GM23338 (cell line): ENCODE measurements at regions not wholly inside any gene's neighbourhood (a gene's known extent, or its start where the extent isn't known, plus 50 kb on each side); places are given as distances from the start of the nearest gene placed in this dataset.

Experiments
- ATAC-seq: fragments of 200-7000 bp; cut with Tn5 transposase; 3 replicates; pipeline ENCODE4 v1.9.1; 2020
- DNase-seq: peaks from one replicate; pipeline ENCODE4 v3.0.0-alpha.2; 2015; ENCODE audit warnings: low spot score
- H2AFZ ChIP-seq: fragments of 200-600 bp; sonication (generic); 2 replicates; pipeline ENCODE4 v1.8.0; 2016; ENCODE audit warnings: antibody characterized with exemption, mild to moderate bottlenecking, moderate library complexity
- H3F3A ChIP-seq: fragments of 200-600 bp; sonication (generic); replicated peaks from 2 replicates; pipeline ENCODE4 v1.8.0; 2017; ENCODE audit warnings: antibody characterized with exemption, mixed run types, low read depth
- H3K27ac ChIP-seq: fragments of 200-600 bp; sonication (generic); 2 replicates; pipeline ENCODE4 v1.6.1; 2016; ENCODE audit warnings: low read depth
- H3K27me3 ChIP-seq: fragments of 200-600 bp; sonication (generic); 2 replicates; pipeline ENCODE4 v1.8.0; 2016; ENCODE audit warnings: mild to moderate bottlenecking, mixed run types, moderate library complexity; ENCODE audit not compliant: insufficient read depth
- H3K36me3 ChIP-seq: fragments of 200-600 bp; sonication (generic); 2 replicates; pipeline ENCODE4 v1.8.0; 2016; ENCODE audit warnings: mild to moderate bottlenecking; ENCODE audit not compliant: insufficient read depth
- H3K4me1 ChIP-seq: fragments of 200-600 bp; sonication (generic); 2 replicates; pipeline ENCODE4 v1.8.0; 2016; ENCODE audit warnings: mild to moderate bottlenecking, moderate library complexity; ENCODE audit not compliant: insufficient read depth
- H3K4me2 ChIP-seq: fragments of 200-600 bp; sonication (generic); 2 replicates; pipeline ENCODE4 v1.7.1; 2017; ENCODE audit warnings: mixed run types
- H3K4me3 ChIP-seq: fragments of 200-600 bp; sonication (generic); 2 replicates; pipeline ENCODE4 v1.6.1; 2016; ENCODE audit warnings: mixed run types
- H3K79me2 ChIP-seq: fragments of 200-600 bp; sonication (generic); replicated peaks from 2 replicates; pipeline ENCODE4 v1.8.0; 2017; ENCODE audit warnings: mild to moderate bottlenecking; ENCODE audit not compliant: insufficient read depth
- H3K9me2 ChIP-seq: fragments of 200-600 bp; sonication (generic); 2 replicates; pipeline ENCODE4 v1.8.0; 2017; ENCODE audit not compliant: insufficient read depth
- H4K20me1 ChIP-seq: fragments of 200-600 bp; sonication (generic); replicated peaks from 2 replicates; pipeline ENCODE4 v1.8.0; 2017; ENCODE audit warnings: mild to moderate bottlenecking; ENCODE audit not compliant: insufficient read depth
- H3K27ac Mint-ChIP-seq: 2 replicates; pipeline ENCODE4 v1.8.0; 2020; ENCODE audit warnings: inconsistent platforms, mild to moderate bottlenecking, moderate library complexity, mixed read lengths
- H3K27me3 Mint-ChIP-seq: 3 replicates; pipeline ENCODE4 v1.8.0; 2022; ENCODE audit warnings: low read depth, mild to moderate bottlenecking, moderate library complexity, mixed read lengths, inconsistent platforms; ENCODE audit not compliant: insufficient read depth, poor library complexity
- H3K36me3 Mint-ChIP-seq: 3 replicates; pipeline ENCODE4 v1.8.0; 2021; ENCODE audit warnings: low read depth, mild to moderate bottlenecking, inconsistent platforms, moderate library complexity, mixed read lengths
- H3K4me1 Mint-ChIP-seq: 3 replicates; pipeline ENCODE4 v1.8.0; 2020; ENCODE audit warnings: mild to moderate bottlenecking, inconsistent platforms, mixed read lengths
- H3K4me3 Mint-ChIP-seq: 3 replicates; pipeline ENCODE4 v1.8.0; 2021; ENCODE audit warnings: moderate library complexity, mild to moderate bottlenecking, inconsistent platforms, mixed read lengths
- H3K9me3 Mint-ChIP-seq: 3 replicates; pipeline ENCODE4 v1.8.0; 2020; ENCODE audit warnings: moderate library complexity, mild to moderate bottlenecking, inconsistent platforms, mixed read lengths
- CREB1 ChIP-seq: fragments of 250-450 bp; sonication (Bioruptor Pico); IDR thresholded peaks from 2 replicates; pipeline ENCODE4 v1.5.0; 2020; ENCODE audit warnings: low read depth, mild to moderate bottlenecking, moderate library complexity
- EZH2 ChIP-seq: fragments of 200-600 bp; sonication (generic); IDR thresholded peaks from one replicate; pipeline ENCODE4 v1.8.0; 2017; ENCODE audit warnings: antibody characterized with exemption, mild to moderate bottlenecking, low read depth; ENCODE audit not compliant: unreplicated experiment
- EZH2phosphoT487 ChIP-seq: fragments of 200-600 bp; sonication (generic); IDR thresholded peaks from one replicate; pipeline ENCODE4 v1.8.1; 2018; ENCODE audit warnings: antibody characterized with exemption; ENCODE audit not compliant: unreplicated experiment
- JUNB ChIP-seq: IDR thresholded peaks from one replicate; pipeline ENCODE4 v1.6.1; 2016; ENCODE audit warnings: antibody characterized with exemption; ENCODE audit not compliant: unreplicated experiment
- STAT1 ChIP-seq: IDR thresholded peaks from one replicate; pipeline ENCODE4 v1.6.1; 2016; ENCODE audit warnings: antibody characterized with exemption; ENCODE audit not compliant: unreplicated experiment
- ZNF114 ChIP-seq: fragments of 250-450 bp; sonication (Bioruptor Pico); IDR thresholded peaks from 2 replicates; pipeline ENCODE4 v1.5.0; 2020; ENCODE audit warnings: mild to moderate bottlenecking, moderate library complexity
- ZNF331 ChIP-seq: fragments of 250-450 bp; sonication (Bioruptor Pico); IDR thresholded peaks from 2 replicates; pipeline ENCODE4 v1.5.0; 2020; ENCODE audit warnings: low read depth, mild to moderate bottlenecking, moderate library complexity
- ZNF462 ChIP-seq: fragments of 250-450 bp; sonication (Bioruptor Pico); IDR thresholded peaks from 2 replicates; pipeline ENCODE4 v1.5.0; 2020; ENCODE audit warnings: mild to moderate bottlenecking, moderate library complexity
- TF ChIP-seq, protein P1 (sequence below): IDR thresholded peaks from 2 replicates; pipeline ENCODE4 v1.6.1; 2016; ENCODE audit warnings: antibody characterized with exemption

DNA sequence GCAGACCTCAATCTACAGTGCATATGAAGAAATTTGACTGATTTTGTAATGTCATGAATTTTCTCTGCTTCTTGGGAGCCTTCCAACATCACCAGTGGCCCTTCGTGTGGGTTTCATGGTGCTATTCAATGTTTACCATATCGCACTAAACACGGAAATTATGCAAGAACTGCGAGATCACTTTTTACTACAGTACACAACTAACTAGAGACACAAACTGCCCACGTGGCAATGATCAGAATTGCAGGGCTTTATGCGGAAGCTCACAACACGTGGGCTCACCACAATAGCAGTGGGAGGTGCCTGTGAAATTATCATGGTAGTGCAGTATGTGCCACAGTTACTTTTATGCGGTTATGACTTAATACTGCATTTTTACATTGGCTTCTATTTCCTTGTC, 449.7 kb upstream of the KLF6 start:
- no peak overlapping the region for H3K4me3 Mint-ChIP-seq
- no peaks in the 10 kb centered on the region for H3K4me1 Mint-ChIP-seq
- H3K36me3 ChIP-seq: no peaks in the 10 kb centered on the region
- DNase-seq (no peak), ATAC-seq (no peak)
- H4K20me1 ChIP-seq: no peaks in the 10 kb centered on the region
- no peak for TF ChIP-seq EZH2phosphoT487
- no peak for TF ChIP-seq ZNF331 (CRISPR knock-in tag)
- TF ChIP-seq, protein P1, sequence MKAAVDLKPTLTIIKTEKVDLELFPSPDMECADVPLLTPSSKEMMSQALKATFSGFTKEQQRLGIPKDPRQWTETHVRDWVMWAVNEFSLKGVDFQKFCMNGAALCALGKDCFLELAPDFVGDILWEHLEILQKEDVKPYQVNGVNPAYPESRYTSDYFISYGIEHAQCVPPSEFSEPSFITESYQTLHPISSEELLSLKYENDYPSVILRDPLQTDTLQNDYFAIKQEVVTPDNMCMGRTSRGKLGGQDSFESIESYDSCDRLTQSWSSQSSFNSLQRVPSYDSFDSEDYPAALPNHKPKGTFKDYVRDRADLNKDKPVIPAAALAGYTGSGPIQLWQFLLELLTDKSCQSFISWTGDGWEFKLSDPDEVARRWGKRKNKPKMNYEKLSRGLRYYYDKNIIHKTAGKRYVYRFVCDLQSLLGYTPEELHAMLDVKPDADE: no peak
- no peak for TF ChIP-seq CREB1 (CRISPR knock-in tag)
- no peak overlapping the region for H3K27ac Mint-ChIP-seq
- H3K4me3 ChIP-seq: no peak overlapping the region
- H3K9me3 Mint-ChIP-seq: peaks cover 14% of the 10 kb centered on the region; the same call in 2 of the 3 replicates
- H3K27ac ChIP-seq: no peak overlapping the region
- H3K27me3 ChIP-seq: no peaks in the 10 kb centered on the region
- no peak overlapping the region for H3K4me2 ChIP-seq
- no peaks in the 10 kb centered on the region for H3K27me3 Mint-ChIP-seq
- H3F3A ChIP-seq: no peaks in the 10 kb centered on the region
- no peaks in the 10 kb centered on the region for H3K4me1 ChIP-seq
- H3K9me2 ChIP-seq: no peaks in the 10 kb centered on the region; the same call in 1 of the 2 replicates
- peaks cover 3% of the 10 kb centered on the region; the same call in 1 of the 3 replicates for H3K36me3 Mint-ChIP-seq
- H2AFZ ChIP-seq: no peak overlapping the region
- H3K79me2 ChIP-seq: no peaks in the 10 kb centered on the region

DNA sequence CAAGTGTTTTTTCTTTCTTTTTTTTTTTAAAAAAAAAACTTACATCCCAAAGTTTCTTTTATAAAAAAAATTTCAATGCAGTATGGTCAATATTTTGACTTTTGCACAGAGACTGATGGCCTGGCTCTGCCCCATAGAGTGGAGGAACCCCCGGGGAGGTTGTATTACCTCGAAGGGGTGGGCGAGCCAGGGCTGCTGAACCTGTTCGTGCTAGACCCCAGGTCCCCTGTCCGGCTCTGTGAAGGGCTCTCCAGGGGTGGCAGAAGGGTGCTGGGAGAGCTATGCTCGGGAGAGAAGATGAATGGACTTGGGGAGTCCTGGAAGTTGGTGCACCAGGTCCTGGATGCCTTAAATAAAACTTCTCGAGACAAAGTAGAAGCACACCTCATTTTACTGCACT, 446.4 kb upstream of the KLF6 start:
- Histone ChIP-seq H3F3A (no peaks in the 10 kb centered on the region), H3K36me3 (no peaks in the 10 kb centered on the region), H3K4me1 (no peaks in the 10 kb centered on the region), H3K4me3 (no peak overlapping the region), H3K9me2 (no peaks in the 10 kb centered on the region; the same call in none of the 2 replicates), H4K20me1 (no peaks in the 10 kb centered on the region), H3K79me2 (no peaks in the 10 kb centered on the region), H3K27me3 (no peaks in the 10 kb centered on the region), H3K4me2 (no peak overlapping the region), H2AFZ (no peak overlapping the region; the same call in 1 of the 2 replicates), H3K27ac (no peak overlapping the region)
- peaks cover 2% of the 10 kb centered on the region; the same call in 1 of the 3 replicates for H3K9me3 Mint-ChIP-seq
- H3K27me3 Mint-ChIP-seq: no peaks in the 10 kb centered on the region
- ATAC-seq (no peak), DNase-seq (no peak)
- no peak overlapping the region for H3K4me3 Mint-ChIP-seq
- H3K27ac Mint-ChIP-seq: no peak overlapping the region
- no peaks in the 10 kb centered on the region for H3K4me1 Mint-ChIP-seq
- TF ChIP-seq STAT1 (no peak), EZH2 (no peak), ZNF114 (CRISPR knock-in tag) (no peak)
- TF ChIP-seq, protein P1: no peak
- H3K36me3 Mint-ChIP-seq: no peaks in the 10 kb centered on the region; the same call in 2 of the 3 replicates

DNA sequence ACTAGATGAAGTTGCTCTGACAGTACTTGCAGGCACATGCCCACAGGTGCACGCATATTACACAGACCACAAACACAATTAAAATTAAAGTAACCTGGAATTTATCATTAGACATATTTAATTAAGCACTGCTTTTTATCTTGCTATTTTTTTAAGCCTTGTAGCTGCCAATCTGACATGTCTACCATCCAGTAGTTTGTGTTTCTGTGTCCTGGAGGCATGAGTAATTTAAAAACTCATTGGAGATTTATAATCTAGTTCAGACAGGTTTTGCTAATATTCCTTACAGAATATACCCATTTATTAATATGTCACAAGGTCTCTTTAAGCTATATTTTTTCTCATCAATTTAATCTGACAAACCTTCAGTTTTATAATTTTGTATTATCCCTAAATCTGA, 445.0 kb upstream of the KLF6 start:
- no peaks in the 10 kb centered on the region for H3K79me2 ChIP-seq
- Mint-ChIP-seq H3K9me3 (no peaks in the 10 kb centered on the region; the same call in 2 of the 3 replicates), H3K4me1 (no peaks in the 10 kb centered on the region), H3K4me3 (no peak overlapping the region), H3K27me3 (no peaks in the 10 kb centered on the region), H3K36me3 (no peaks in the 10 kb centered on the region; the same call in 2 of the 3 replicates), H3K27ac (no peak overlapping the region)
- H3F3A ChIP-seq: no peaks in the 10 kb centered on the region
- H2AFZ ChIP-seq: no peak overlapping the region
- H3K4me2 ChIP-seq: no peak overlapping the region
- no peaks in the 10 kb centered on the region for H3K4me1 ChIP-seq
- H3K27ac ChIP-seq: no peak overlapping the region
- no peaks in the 10 kb centered on the region for H3K36me3 ChIP-seq
- no peaks in the 10 kb centered on the region; the same call in none of the 2 replicates for H3K9me2 ChIP-seq
- no peak overlapping the region for H3K4me3 ChIP-seq
- H4K20me1 ChIP-seq: no peaks in the 10 kb centered on the region
- DNase-seq (no peak), ATAC-seq (no peak)
- H3K27me3 ChIP-seq: no peaks in the 10 kb centered on the region
- TF ChIP-seq ZNF462: no peak
- no peak for TF ChIP-seq JUNB
